Spleen (tissue), 11 donors: ENCODE measurements at regions not wholly inside any gene's neighbourhood (a gene's known extent, or its start where the extent isn't known, plus 50 kb on each side); places are given as distances from the start of the nearest gene placed in this dataset.

Source experiments
- DNase-seq: peaks from one replicate; pipeline ENCODE4 v3.0.0-alpha.2; 2020
- H3K27ac ChIP-seq, 8 donors: fragments of 200-600 bp; sonication (generic) in 7 of 8; 1 replicate in 4 of 8; 2 replicates in 4 of 8; pipeline versions ENCODE4 v1.5.0 to v1.8.0; 2016 to 2021; ENCODE audit warnings: inconsistent platforms in 4 of 8, mild to moderate bottlenecking in 4 of 8, moderate library complexity in 1 of 8
- H3K27me3 ChIP-seq, 7 donors: fragments of 200-600 bp; sonication (generic) in 6 of 7; replicated peaks in 1 of 7; 1 replicate in 4 of 7; 2 replicates in 3 of 7; pipeline versions ENCODE4 v1.5.0 to v1.8.0; 2016 to 2021; ENCODE audit warnings: inconsistent platforms in 3 of 7, mild to moderate bottlenecking in 1 of 7
- H3K36me3 ChIP-seq, 6 donors: fragments of 200-600 bp; sonication (generic) in 5 of 6; 1 replicate in 4 of 6; 2 replicates in 2 of 6; pipeline versions ENCODE4 v1.5.0 to v1.8.0; 2016 to 2021; ENCODE audit warnings: inconsistent platforms in 2 of 6
- H3K4me1 ChIP-seq, 6 donors: fragments of 200-600 bp; sonication (generic) in 5 of 6; 1 replicate in 3 of 6; 2 replicates in 3 of 6; pipeline versions ENCODE4 v1.5.0 to v1.8.0; 2016 to 2021; ENCODE audit warnings: inconsistent platforms in 3 of 6
- H3K4me3 ChIP-seq, 8 donors: fragments of 200-600 bp; sonication (generic) in 7 of 8; 1 replicate in 4 of 8; 2 replicates in 4 of 8; pipeline versions ENCODE4 v1.5.0 to v1.8.0; 2016 to 2021; ENCODE audit warnings: inconsistent platforms in 4 of 8, mild to moderate bottlenecking in 4 of 8, moderate library complexity in 2 of 8
- H3K9me3 ChIP-seq, 8 donors: fragments of 200-600 bp; sonication (generic) in 7 of 8; 1 replicate in 4 of 8; 2 replicates in 4 of 8; pipeline versions ENCODE4 v1.5.0 to v1.8.0; 2016 to 2021; ENCODE audit warnings: inconsistent platforms in 4 of 8
- POLR2A ChIP-seq, 3 donors: fragments of 450-650 bp; IDR thresholded peaks; one replicate each; pipeline ENCODE4 v1.5.1; 2017; ENCODE audit warnings: antibody characterized with exemption in 3 of 3, mild to moderate bottlenecking in 1 of 3
- POLR2AphosphoS5 ChIP-seq, 3 donors: sonication (generic); formaldehyde crosslinking; IDR thresholded peaks; one replicate each; pipeline ENCODE4 v1.5.1; 2017; ENCODE audit warnings: antibody characterized with exemption in 3 of 3
- WGBS, 5 donors: extraction: QIAGEN DNeasy Blood & Tissue Kit in 3 of 5; methylation state at CpG; one replicate each; pipeline versions ENCODE4 v1.1.5 to v1.1.7; 2013 to 2018; 5-methylcytosine and 5-hydroxymethylcytosine counted together
- intact Hi-C: fragments of 100-400 bp; cut with DNase I; formaldehyde crosslinking; loops from one replicate; pipeline ENCODE4 v1.15.0; 2023; ENCODE audit warnings: low total_unique reads
- TF ChIP-seq, protein P1 (sequence below), 11 experiments: fragments of 200-600 bp in 7 of 11; fragments of 450-650 bp in 4 of 11; sonication (generic) in 4 of 11; IDR thresholded peaks in 8 of 11; conservative IDR thresholded peaks in 3 of 11; 1 replicate in 7 of 11; 2 replicates in 4 of 11; pipeline versions ENCODE4 v1.4.0 to v1.8.0; 2016 to 2021; ENCODE audit warnings: antibody characterized with exemption in 11 of 11, inconsistent platforms in 4 of 11, mild to moderate bottlenecking in 1 of 11
- donor health status: healthy with polysubstance abuse.
- donor health status: DM: no; HTN: no; CAD: no; lungs with moderate emphysema.
- donor health status: DM: no; HTN: no; CAD: no.
- donor health status: Bipolar disorder and iron deficiency.
- donor health status: healthy.
- donor health status: DM: no; HTN: no; CAD: no.
- donor health status: DM: yes; HTN: yes; CAD: no.

DNA sequence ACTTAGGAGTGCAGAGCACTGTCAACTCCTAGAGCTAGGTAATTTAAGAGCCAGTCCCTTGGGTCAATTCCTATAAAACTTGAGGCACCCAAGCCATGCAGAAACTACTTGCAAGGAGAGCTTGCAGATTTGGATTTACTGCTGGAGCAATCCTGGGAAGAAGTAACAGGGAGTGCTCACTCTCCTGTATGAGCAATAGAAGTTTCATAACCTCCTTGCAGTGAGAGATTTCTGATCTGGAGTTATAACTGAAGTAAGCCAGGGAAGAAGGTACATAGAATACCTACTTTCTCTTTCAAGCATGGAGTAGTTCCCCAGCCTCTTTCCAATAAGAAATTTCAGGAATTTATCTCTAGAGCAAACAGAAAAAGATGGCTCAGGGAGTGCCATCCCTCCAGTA, 650.1 kb upstream of the USP15 start:
- Histone ChIP-seq H3K36me3 (no peaks in the 10 kb centered on the region), H3K9me3 (peaks cover 0 to 21% (median 14%) of the 10 kb centered on the region in 8 donors), H3K4me3 (no peak overlapping the region), H3K27me3 (no peaks in the 10 kb centered on the region), H3K4me1 (no peaks in the 10 kb centered on the region), H3K27ac (no peak overlapping the region)
- intact Hi-C loops = no loop called here
- DNase-seq = no peak
- TF ChIP-seq, protein P1, sequence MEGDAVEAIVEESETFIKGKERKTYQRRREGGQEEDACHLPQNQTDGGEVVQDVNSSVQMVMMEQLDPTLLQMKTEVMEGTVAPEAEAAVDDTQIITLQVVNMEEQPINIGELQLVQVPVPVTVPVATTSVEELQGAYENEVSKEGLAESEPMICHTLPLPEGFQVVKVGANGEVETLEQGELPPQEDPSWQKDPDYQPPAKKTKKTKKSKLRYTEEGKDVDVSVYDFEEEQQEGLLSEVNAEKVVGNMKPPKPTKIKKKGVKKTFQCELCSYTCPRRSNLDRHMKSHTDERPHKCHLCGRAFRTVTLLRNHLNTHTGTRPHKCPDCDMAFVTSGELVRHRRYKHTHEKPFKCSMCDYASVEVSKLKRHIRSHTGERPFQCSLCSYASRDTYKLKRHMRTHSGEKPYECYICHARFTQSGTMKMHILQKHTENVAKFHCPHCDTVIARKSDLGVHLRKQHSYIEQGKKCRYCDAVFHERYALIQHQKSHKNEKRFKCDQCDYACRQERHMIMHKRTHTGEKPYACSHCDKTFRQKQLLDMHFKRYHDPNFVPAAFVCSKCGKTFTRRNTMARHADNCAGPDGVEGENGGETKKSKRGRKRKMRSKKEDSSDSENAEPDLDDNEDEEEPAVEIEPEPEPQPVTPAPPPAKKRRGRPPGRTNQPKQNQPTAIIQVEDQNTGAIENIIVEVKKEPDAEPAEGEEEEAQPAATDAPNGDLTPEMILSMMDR (IDR thresholded peaks at IDR 0.05 in 8 of 11, conservative IDR thresholded peaks at IDR 0.05 in 3 of 11) = no peak
- TF ChIP-seq POLR2AphosphoS5 (IDR thresholded peaks at IDR 0.05) = no peak
- no peak for TF ChIP-seq POLR2A (IDR thresholded peaks at IDR 0.05)

DNA sequence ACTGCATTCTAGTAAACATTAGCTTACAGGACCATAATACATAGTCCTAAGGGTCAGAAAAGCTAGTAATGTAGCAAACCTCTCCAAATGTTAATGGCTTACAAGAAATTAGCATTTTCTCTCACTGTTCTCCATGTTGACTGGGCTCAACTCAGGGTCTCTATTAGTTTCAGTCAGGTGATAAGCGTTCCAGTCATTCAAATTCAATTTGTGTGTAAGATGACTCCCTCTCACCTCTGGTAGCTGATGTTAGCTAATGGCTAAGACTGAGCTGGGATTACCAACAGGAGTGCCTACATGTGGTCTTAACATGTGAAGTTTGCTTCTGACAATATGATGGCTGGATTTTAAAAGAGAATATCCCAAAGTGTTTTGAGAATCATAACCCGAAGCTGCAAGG, 630.5 kb upstream of the USP15 start:
- no peaks in the 10 kb centered on the region for H3K4me1 ChIP-seq
- no peak for DNase-seq
- intact Hi-C loops = no loop called here
- no peak overlapping the region for H3K27ac ChIP-seq
- WGBS, 5 donors = 60 to 85% (median 80%) methylated on average over 2 of the region's 2 CpGs
- peaks cover 0 to 21% (median 9%) of the 10 kb centered on the region in 8 donors for H3K9me3 ChIP-seq
- TF ChIP-seq POLR2AphosphoS5 (IDR thresholded peaks at IDR 0.05) (no peak), POLR2A (IDR thresholded peaks at IDR 0.05) (no peak)
- TF ChIP-seq, protein P1 (IDR thresholded peaks at IDR 0.05 in 8 of 11, conservative IDR thresholded peaks at IDR 0.05 in 3 of 11) = no peak
- no peaks in the 10 kb centered on the region for H3K36me3 ChIP-seq
- no peak overlapping the region for H3K4me3 ChIP-seq
- H3K27me3 ChIP-seq = no peaks in the 10 kb centered on the region

DNA sequence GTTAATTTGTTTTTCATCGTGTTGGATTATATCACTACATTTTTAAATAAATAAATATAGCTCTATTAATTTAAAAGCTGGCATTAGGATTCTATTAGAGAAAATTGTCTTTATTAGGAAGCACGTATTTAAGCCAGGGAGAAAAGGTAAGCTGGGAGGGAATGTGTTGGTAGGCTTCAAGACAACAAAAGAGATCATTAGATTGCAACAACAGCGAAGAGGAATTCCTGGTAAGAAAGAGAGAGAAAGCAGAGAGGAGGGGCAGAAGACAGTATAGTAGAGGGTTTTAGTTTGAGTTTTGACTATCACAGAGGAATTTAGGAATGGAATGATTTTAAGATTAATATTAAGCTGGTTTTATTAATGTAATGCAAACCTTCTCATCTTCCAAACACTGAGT, 613.6 kb upstream of the USP15 start:
- Histone ChIP-seq H3K27me3 (no peaks in the 10 kb centered on the region), H3K36me3 (no peaks in the 10 kb centered on the region), H3K27ac (no peak overlapping the region), H3K4me3 (no peak overlapping the region), H3K9me3 (peaks cover 0 to 6% (median 0%) of the 10 kb centered on the region in 8 donors), H3K4me1 (no peaks in the 10 kb centered on the region)
- intact Hi-C loops = no loop called here
- TF ChIP-seq POLR2A (IDR thresholded peaks at IDR 0.05) (no peak), POLR2AphosphoS5 (IDR thresholded peaks at IDR 0.05) (no peak)
- TF ChIP-seq, protein P1 (IDR thresholded peaks at IDR 0.05 in 8 of 11, conservative IDR thresholded peaks at IDR 0.05 in 3 of 11) = no peak
- 74 to 90% (median 83%) methylated on average over 3 of the region's 3 CpGs for WGBS, 5 donors
- DNase-seq = no peak

DNA sequence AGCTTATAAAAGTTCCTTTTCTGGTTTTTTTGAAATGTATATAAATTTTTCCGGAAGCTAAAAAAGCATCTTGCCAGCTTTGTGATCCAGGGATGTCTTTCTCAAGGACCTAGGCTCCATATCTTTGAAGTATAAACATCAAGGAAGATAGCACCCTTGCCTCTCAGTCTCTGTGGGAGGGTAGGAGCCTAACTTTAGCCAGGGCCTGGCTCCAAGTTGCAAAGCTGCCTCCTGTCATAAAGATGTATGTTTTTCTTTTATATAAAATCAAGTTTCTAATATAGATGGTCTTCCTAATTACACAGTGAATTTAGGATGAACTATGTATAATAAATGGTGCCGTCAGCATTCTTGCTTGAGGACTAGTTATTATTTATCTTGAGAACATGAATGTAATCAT, 612.6 kb upstream of the USP15 start:
- TF ChIP-seq POLR2AphosphoS5 (IDR thresholded peaks at IDR 0.05) = no peak
- TF ChIP-seq, protein P1 (IDR thresholded peaks at IDR 0.05 in 8 of 11, conservative IDR thresholded peaks at IDR 0.05 in 3 of 11) = no peak
- TF ChIP-seq POLR2A (IDR thresholded peaks at IDR 0.05) = no peak
- Histone ChIP-seq H3K4me1 (no peaks in the 10 kb centered on the region), H3K27ac (no peak overlapping the region), H3K4me3 (no peak overlapping the region), H3K9me3 (no peaks in the 10 kb centered on the region), H3K36me3 (no peaks in the 10 kb centered on the region), H3K27me3 (no peaks in the 10 kb centered on the region)
- intact Hi-C loops = no loop called here
- no peak for DNase-seq
- 86 to 91% (median 89%) methylated on average over 2 of the region's 2 CpGs for WGBS, 5 donors
